ENCODE measurements at regions not wholly inside any gene's neighbourhood (a gene's known extent, or its start where the extent isn't known, plus 50 kb on each side); places are given as distances from the start of the nearest gene placed in this dataset.

GRCh38 chr2:8304821-8305766 is 376.8 kb upstream of the ID2 start:
- DNase-seq: no peak
- CTCF ChIA-PET: no interaction called here
- H3K36me3 Mint-ChIP-seq (ENCODE audit: low read depth): no peaks in the 10 kb centered on the region
- intact Hi-C loops (cut with micrococcal nuclease): loop anchor here (5.0 to 10.0 kb wide), 5 partner anchors 102 to 320 kb away; no protein-coding TSS in a partner anchor
- peaks cover 5% of the 10 kb centered on the region for H3K27me3 Mint-ChIP-seq (ENCODE audit: low read depth)
- peaks cover 42% of the 10 kb centered on the region for H3K4me1 Mint-ChIP-seq (ENCODE audit: low read depth)
- no peak overlapping the region for H3K4me3 Mint-ChIP-seq
- H3K27ac Mint-ChIP-seq: no peak overlapping the region
- H3K9me3 Mint-ChIP-seq: peaks cover 3% of the 10 kb centered on the region

GRCh38 chr2:8306530-8307351 is 375.1 kb upstream of the ID2 start:
- Mint-ChIP-seq H3K4me3 (no peak overlapping the region), H3K4me1 (ENCODE audit: low read depth) (peaks cover 46% of the 10 kb centered on the region), H3K27me3 (ENCODE audit: low read depth) (peaks cover 2% of the 10 kb centered on the region), H3K36me3 (ENCODE audit: low read depth) (no peaks in the 10 kb centered on the region), H3K27ac (no peak overlapping the region), H3K9me3 (peaks cover 2% of the 10 kb centered on the region)
- DNase-seq: peak; percentile 35
- intact Hi-C loops (cut with micrococcal nuclease): loop anchor here (2.0 to 10.0 kb wide), 2 partner anchors 208 to 322 kb away; no protein-coding TSS in a partner anchor
- CTCF ChIA-PET: no interaction called here

GRCh38 chr2:8307606-8308180 is 374.2 kb upstream of the ID2 start:
- Mint-ChIP-seq H3K4me1 (ENCODE audit: low read depth) (peaks cover 39% of the 10 kb centered on the region), H3K9me3 (no peaks in the 10 kb centered on the region), H3K27me3 (ENCODE audit: low read depth) (peaks cover 2% of the 10 kb centered on the region), H3K36me3 (ENCODE audit: low read depth) (no peaks in the 10 kb centered on the region), H3K4me3 (no peak overlapping the region), H3K27ac (no peak overlapping the region)
- intact Hi-C loops (cut with micrococcal nuclease): loop anchor here (2.0 to 10.0 kb wide), 2 partner anchors 207 to 323 kb away; no protein-coding TSS in a partner anchor
- no peak for DNase-seq
- CTCF ChIA-PET: no interaction called here

- H3K36me3 Mint-ChIP-seq (ENCODE audit: low read depth): no peaks in the 10 kb centered on the region
- no peak for DNase-seq
- H3K4me1 Mint-ChIP-seq (ENCODE audit: low read depth): peaks cover 26% of the 10 kb centered on the region
- intact Hi-C loops (cut with micrococcal nuclease): loop anchor here (10.0 kb wide), 1 partner anchor 324 kb away; no protein-coding TSS in a partner anchor
- CTCF ChIA-PET: interaction anchor here (0.6 kb wide), 1 partner anchor 69 kb away, joined by 3 read pairs; no protein-coding TSS in a partner anchor
- no peaks in the 10 kb centered on the region for H3K27me3 Mint-ChIP-seq (ENCODE audit: low read depth)
- H3K27ac Mint-ChIP-seq: no peak overlapping the region
- H3K4me3 Mint-ChIP-seq: no peak overlapping the region
- no peaks in the 10 kb centered on the region for H3K9me3 Mint-ChIP-seq
Measured at GRCh38 chr2:8309131-8309530, 372.7 kb upstream of the ID2 start.

GRCh38 chr2:8310557-8311455 is 371.1 kb upstream of the ID2 start:
- intact Hi-C loops (cut with micrococcal nuclease): no loop called here
- DNase-seq: peak; percentile 74
- peaks cover 26% of the 10 kb centered on the region for H3K4me1 Mint-ChIP-seq (ENCODE audit: low read depth)
- H3K9me3 Mint-ChIP-seq: no peaks in the 10 kb centered on the region
- H3K27ac Mint-ChIP-seq: no peak overlapping the region
- no peaks in the 10 kb centered on the region for H3K36me3 Mint-ChIP-seq (ENCODE audit: low read depth)
- CTCF ChIA-PET: interaction anchor here (0.8 kb wide), 1 partner anchor 10 kb away, joined by 3 read pairs; no protein-coding TSS in a partner anchor
- H3K27me3 Mint-ChIP-seq (ENCODE audit: low read depth): no peaks in the 10 kb centered on the region
- H3K4me3 Mint-ChIP-seq: no peak overlapping the region

GRCh38 chr2:8312221-8312620 is 369.6 kb upstream of the ID2 start:
- Mint-ChIP-seq H3K36me3 (ENCODE audit: low read depth) (no peaks in the 10 kb centered on the region), H3K4me1 (ENCODE audit: low read depth) (peaks cover 20% of the 10 kb centered on the region), H3K9me3 (no peaks in the 10 kb centered on the region), H3K27ac (no peak overlapping the region), H3K27me3 (ENCODE audit: low read depth) (peaks cover 2% of the 10 kb centered on the region), H3K4me3 (no peak overlapping the region)
- CTCF ChIA-PET: no interaction called here
- no peak for DNase-seq
- intact Hi-C loops (cut with micrococcal nuclease): no loop called here

- H3K36me3 Mint-ChIP-seq (ENCODE audit: low read depth): no peaks in the 10 kb centered on the region
- CTCF ChIA-PET: no interaction called here
- peaks cover 2% of the 10 kb centered on the region for H3K27me3 Mint-ChIP-seq (ENCODE audit: low read depth)
- peaks cover 20% of the 10 kb centered on the region for H3K4me1 Mint-ChIP-seq (ENCODE audit: low read depth)
- no peak overlapping the region for H3K27ac Mint-ChIP-seq
- H3K4me3 Mint-ChIP-seq: no peak overlapping the region
- DNase-seq: no peak
- H3K9me3 Mint-ChIP-seq: no peaks in the 10 kb centered on the region
- intact Hi-C loops (cut with micrococcal nuclease): no loop called here
Measured at GRCh38 chr2:8312861-8313830, 368.7 kb upstream of the ID2 start.

GRCh38 chr2:8314063-8314462 is 367.8 kb upstream of the ID2 start:
- Mint-ChIP-seq H3K9me3 (no peaks in the 10 kb centered on the region), H3K4me1 (ENCODE audit: low read depth) (peaks cover 24% of the 10 kb centered on the region), H3K27me3 (ENCODE audit: low read depth) (peaks cover 4% of the 10 kb centered on the region), H3K27ac (no peak overlapping the region), H3K36me3 (ENCODE audit: low read depth) (no peaks in the 10 kb centered on the region), H3K4me3 (no peak overlapping the region)
- CTCF ChIA-PET: no interaction called here
- intact Hi-C loops (cut with micrococcal nuclease): no loop called here
- no peak for DNase-seq

GRCh38 chr2:8315531-8316165 is 366.2 kb upstream of the ID2 start:
- no peak for DNase-seq
- CTCF ChIA-PET: interaction anchor here (1.5 kb wide), 1 partner anchor 9 kb away, joined by 4 read pairs; no protein-coding TSS in a partner anchor
- H3K27me3 Mint-ChIP-seq (ENCODE audit: low read depth): peaks cover 4% of the 10 kb centered on the region
- no peaks in the 10 kb centered on the region for H3K9me3 Mint-ChIP-seq
- peaks cover 19% of the 10 kb centered on the region for H3K4me1 Mint-ChIP-seq (ENCODE audit: low read depth)
- H3K27ac Mint-ChIP-seq: no peak overlapping the region
- intact Hi-C loops (cut with micrococcal nuclease): no loop called here
- H3K36me3 Mint-ChIP-seq (ENCODE audit: low read depth): no peaks in the 10 kb centered on the region
- no peak overlapping the region for H3K4me3 Mint-ChIP-seq

GRCh38 chr2:8316356-8316755 is 365.5 kb upstream of the ID2 start:
- CTCF ChIA-PET: interaction anchor here (1.5 kb wide), 1 partner anchor 9 kb away, joined by 4 read pairs; no protein-coding TSS in a partner anchor
- intact Hi-C loops (cut with micrococcal nuclease): no loop called here
- no peak overlapping the region for H3K27ac Mint-ChIP-seq

More at GRCh38 chr2:8316356-8316755, 365.5 kb upstream of the ID2 start:
- H3K9me3 Mint-ChIP-seq: no peaks in the 10 kb centered on the region
- H3K27me3 Mint-ChIP-seq (ENCODE audit: low read depth): peaks cover 4% of the 10 kb centered on the region
- H3K4me1 Mint-ChIP-seq (ENCODE audit: low read depth): peaks cover 12% of the 10 kb centered on the region
- DNase-seq: no peak
- no peaks in the 10 kb centered on the region for H3K36me3 Mint-ChIP-seq (ENCODE audit: low read depth)
- H3K4me3 Mint-ChIP-seq: no peak overlapping the region

All from activated naive CD4-positive, alpha-beta T cell treated with anti-CD3 and anti-CD28 coated beads for 36 hours (primary cell).